ENCODE measurements at regions not wholly inside any gene's neighbourhood (a gene's known extent, or its start where the extent isn't known, plus 50 kb on each side); places are given as distances from the start of the nearest gene placed in this dataset.

- Histone ChIP-seq H3K27ac (no peak overlapping the region), H3K36me3 (no peaks in the 10 kb centered on the region), H3K4me3 (no peak overlapping the region), H3K27me3 (no peaks in the 10 kb centered on the region), H3K4me1 (no peaks in the 10 kb centered on the region), H3K9me3 (no peaks in the 10 kb centered on the region)
- intact Hi-C loops (cut with DNase I; ENCODE audit: low total_unique reads), result no loop called here
- in situ Hi-C loops (cut with MboI; ENCODE audit: low sequenced_read_pairs in 4 of 4), result no loop called here
- DNase-seq, result no peak
- no peak for TF ChIP-seq POLR2A (IDR thresholded peaks at IDR 0.05)
- TF ChIP-seq CTCF (IDR thresholded peaks at IDR 0.05 in 4 of 5, conservative IDR thresholded peaks at IDR 0.05 in 1 of 5), result no peak
- no peak for ATAC-seq
These were observed 169.4 kb downstream of the SHQ1 start for GRCh38 chr3:72678867-72679266.

GRCh38 chr3:72678380-72678779 is 169.9 kb downstream of the SHQ1 start:
- Histone ChIP-seq H3K27me3 (no peaks in the 10 kb centered on the region), H3K4me1 (no peaks in the 10 kb centered on the region), H3K9me3 (no peaks in the 10 kb centered on the region), H3K27ac (no peak overlapping the region), H3K4me3 (no peak overlapping the region), H3K36me3 (no peaks in the 10 kb centered on the region)
- in situ Hi-C loops (cut with MboI; ENCODE audit: low sequenced_read_pairs in 4 of 4) (no loop called here), intact Hi-C loops (cut with DNase I; ENCODE audit: low total_unique reads) (no loop called here)
- no peak for TF ChIP-seq POLR2A (IDR thresholded peaks at IDR 0.05)
- ATAC-seq (no peak), DNase-seq (no peak)

- no peaks in the 10 kb centered on the region for H3K9me3 ChIP-seq
- no peaks in the 10 kb centered on the region for H3K4me1 ChIP-seq
- intact Hi-C loops (cut with DNase I; ENCODE audit: low total_unique reads), result no loop called here
- H3K4me3 ChIP-seq, result no peak overlapping the region
- no peaks in the 10 kb centered on the region for H3K27me3 ChIP-seq
- ATAC-seq, result no peak
- no peak overlapping the region for H3K27ac ChIP-seq
- no peak for DNase-seq
- TF ChIP-seq CTCF (IDR thresholded peaks at IDR 0.05 in 4 of 5, conservative IDR thresholded peaks at IDR 0.05 in 1 of 5) (no peak), POLR2A (IDR thresholded peaks at IDR 0.05) (no peak)
- no peaks in the 10 kb centered on the region for H3K36me3 ChIP-seq
- in situ Hi-C loops (cut with MboI; ENCODE audit: low sequenced_read_pairs in 4 of 4), result no loop called here
These were observed 173.0 kb downstream of the SHQ1 start for GRCh38 chr3:72675243-72675642.

DNA sequence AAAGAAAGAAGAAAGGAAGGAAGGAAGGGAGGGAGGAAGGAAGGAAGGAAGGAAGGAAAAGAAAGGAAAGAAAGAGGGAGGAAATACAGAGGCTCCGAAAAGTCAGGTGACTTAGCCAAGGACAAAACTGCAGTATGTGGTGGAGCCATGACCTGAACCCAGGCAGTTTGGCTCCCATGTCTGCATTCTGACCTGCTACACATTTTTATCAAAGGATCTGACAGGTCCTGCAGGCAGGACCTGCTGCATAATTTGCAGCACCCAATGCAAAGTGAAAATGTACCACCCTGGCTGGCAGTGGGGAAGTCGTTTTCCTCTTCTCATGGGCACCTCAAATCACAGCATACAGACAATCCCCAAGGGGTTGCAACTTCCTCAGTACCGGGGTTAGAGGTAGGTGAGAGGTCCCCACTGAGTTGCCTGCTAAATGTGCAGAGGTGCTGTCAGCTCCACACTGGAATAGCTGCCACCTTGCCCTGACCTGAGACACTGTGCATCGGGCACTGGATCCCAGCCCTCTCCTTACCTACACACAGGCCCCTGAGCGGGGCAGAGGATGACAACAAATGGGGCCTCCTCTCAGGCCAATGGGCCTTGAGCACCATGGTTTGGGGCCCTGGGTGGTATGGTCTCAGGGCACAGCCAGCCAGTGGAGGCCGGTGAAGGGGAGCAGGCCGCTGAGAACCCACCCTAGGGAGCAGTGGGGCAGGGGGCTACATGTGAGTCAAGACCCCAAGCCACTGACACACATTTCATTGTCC is 175.1 kb downstream of the SHQ1 start:
- intact Hi-C loops (cut with DNase I; ENCODE audit: low total_unique reads) (no loop called here), in situ Hi-C loops (cut with MboI; ENCODE audit: low sequenced_read_pairs in 4 of 4) (loop anchor here in 1 of 4 donors (25.0 kb wide), 1 partner anchor 414 kb away; no protein-coding TSS in a partner anchor)
- H3K9me3 ChIP-seq, result no peaks in the 10 kb centered on the region
- H3K27me3 ChIP-seq, result no peaks in the 10 kb centered on the region
- TF ChIP-seq POLR2A (IDR thresholded peaks at IDR 0.05) (no peak), CTCF (IDR thresholded peaks at IDR 0.05 in 4 of 5, conservative IDR thresholded peaks at IDR 0.05 in 1 of 5) (no peak)
- no peaks in the 10 kb centered on the region for H3K4me1 ChIP-seq
- H3K27ac ChIP-seq, result no peak overlapping the region
- ATAC-seq, result no peak
- DNase-seq, result no peak
- no peaks in the 10 kb centered on the region for H3K36me3 ChIP-seq
- H3K4me3 ChIP-seq, result no peak overlapping the region

DNA sequence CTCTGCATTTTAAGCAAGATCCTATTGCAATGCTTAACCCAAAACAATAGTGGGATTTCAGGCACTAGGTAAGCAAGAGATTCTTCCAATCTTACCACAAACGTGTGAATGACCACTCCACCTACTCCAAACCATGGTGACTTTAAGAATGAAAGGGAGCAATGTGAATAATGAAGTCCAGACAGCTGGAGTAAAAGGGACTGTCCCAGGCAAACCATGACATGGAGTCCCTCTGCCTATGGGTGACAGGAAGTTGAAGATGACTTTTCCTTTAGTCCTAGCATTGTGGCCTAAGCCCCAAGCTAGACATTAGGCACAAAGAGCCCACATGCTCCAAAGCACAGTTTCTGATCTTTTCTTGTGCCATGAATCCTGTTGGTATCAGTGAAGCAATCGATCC is 179.0 kb downstream of the SHQ1 start:
- TF ChIP-seq POLR2A (IDR thresholded peaks at IDR 0.05) (no peak), CTCF (IDR thresholded peaks at IDR 0.05 in 4 of 5, conservative IDR thresholded peaks at IDR 0.05 in 1 of 5) (no peak)
- DNase-seq, result no peak
- Histone ChIP-seq H3K4me3 (no peak overlapping the region), H3K27me3 (no peaks in the 10 kb centered on the region), H3K4me1 (no peaks in the 10 kb centered on the region), H3K36me3 (no peaks in the 10 kb centered on the region), H3K27ac (no peak overlapping the region), H3K9me3 (no peaks in the 10 kb centered on the region)
- intact Hi-C loops (cut with DNase I; ENCODE audit: low total_unique reads) (loop anchor here (10.0 kb wide), 1 partner anchor 416 kb away; no protein-coding TSS in a partner anchor), in situ Hi-C loops (cut with MboI; ENCODE audit: low sequenced_read_pairs in 4 of 4) (loop anchor here in 1 of 4 donors (25.0 kb wide), 1 partner anchor 418 kb away; no protein-coding TSS in a partner anchor)
- ATAC-seq, result no peak

Measured in gastrocnemius medialis (tissue), 4 donors.